ENCODE measurements at regions not wholly inside any gene's neighbourhood (a gene's known extent, or its start where the extent isn't known, plus 50 kb on each side); places are given as distances from the start of the nearest gene placed in this dataset.

GRCh38 chr12:76702946-76703345, 61.0 kb upstream of the ZDHHC17 start:
- Histone ChIP-seq H3K4me3 (no peak overlapping the region), H3K27me3 (no peaks in the 10 kb centered on the region), H3K9me3 (no peaks in the 10 kb centered on the region), H3K4me1 (no peaks in the 10 kb centered on the region), H3K36me3 (replicated peaks in 1 of 2; ENCODE audit: insufficient read depth in 1 of 2, low read depth in 2 of 2) (no peaks in the 10 kb centered on the region), H3K27ac (no peak overlapping the region)
- no peak for ATAC-seq
- intact Hi-C loops (cut with DNase I): no loop called here
- no peak for DNase-seq
- WGBS, 2 donors: 80 to 87% methylated on average over 4 of the region's 4 CpGs
- TF ChIP-seq CTCF (IDR thresholded peaks at IDR 0.05) (no peak), POLR2A (IDR thresholded peaks at IDR 0.05) (no peak)

- Histone ChIP-seq H3K9me3 (no peaks in the 10 kb centered on the region), H3K27ac (no peak overlapping the region), H3K27me3 (no peaks in the 10 kb centered on the region), H3K4me1 (no peaks in the 10 kb centered on the region), H3K36me3 (replicated peaks in 1 of 2; ENCODE audit: insufficient read depth in 1 of 2, low read depth in 2 of 2) (no peaks in the 10 kb centered on the region), H3K4me3 (no peak overlapping the region)
- no peak for ATAC-seq
- no peak for DNase-seq
- TF ChIP-seq CTCF (IDR thresholded peaks at IDR 0.05) (no peak), POLR2A (IDR thresholded peaks at IDR 0.05) (no peak)
- intact Hi-C loops (cut with DNase I): no loop called here
- 46 to 98% methylated on average over 2 of the region's 2 CpGs for WGBS, 2 donors
Observed at GRCh38 chr12:76704693-76705092, 59.2 kb upstream of the ZDHHC17 start.

- ATAC-seq (no peak), DNase-seq (no peak)
- no peak for TF ChIP-seq POLR2A (IDR thresholded peaks at IDR 0.05)
- TF ChIP-seq CTCF (IDR thresholded peaks at IDR 0.05): no peak
- no peaks in the 10 kb centered on the region for H3K36me3 ChIP-seq (replicated peaks in 1 of 2; ENCODE audit: insufficient read depth in 1 of 2, low read depth in 2 of 2)
- no peaks in the 10 kb centered on the region for H3K27me3 ChIP-seq
- no peak overlapping the region for H3K4me3 ChIP-seq
- intact Hi-C loops (cut with DNase I): no loop called here
- no peak overlapping the region for H3K27ac ChIP-seq
- H3K9me3 ChIP-seq: no peaks in the 10 kb centered on the region
- H3K4me1 ChIP-seq: no peaks in the 10 kb centered on the region
Observed at GRCh38 chr12:76706101-76706500, 57.8 kb upstream of the ZDHHC17 start.

- Histone ChIP-seq H3K27me3 (no peaks in the 10 kb centered on the region), H3K9me3 (no peaks in the 10 kb centered on the region), H3K4me1 (no peaks in the 10 kb centered on the region), H3K4me3 (no peak overlapping the region), H3K36me3 (replicated peaks in 1 of 2; ENCODE audit: insufficient read depth in 1 of 2, low read depth in 2 of 2) (no peaks in the 10 kb centered on the region), H3K27ac (no peak overlapping the region)
- no peak for TF ChIP-seq POLR2A (IDR thresholded peaks at IDR 0.05)
- no peak for TF ChIP-seq CTCF (IDR thresholded peaks at IDR 0.05)
- intact Hi-C loops (cut with DNase I): no loop called here
- no peak for DNase-seq
- no peak for ATAC-seq
Observed at GRCh38 chr12:76706761-76707160, 57.2 kb upstream of the ZDHHC17 start.

GRCh38 chr12:76707772-76708171, 56.1 kb upstream of the ZDHHC17 start:
- TF ChIP-seq POLR2A (IDR thresholded peaks at IDR 0.05) (no peak), CTCF (IDR thresholded peaks at IDR 0.05) (no peak)

More at GRCh38 chr12:76707772-76708171, 56.1 kb upstream of the ZDHHC17 start:
- intact Hi-C loops (cut with DNase I): no loop called here
- Histone ChIP-seq H3K27me3 (no peaks in the 10 kb centered on the region), H3K4me3 (no peak overlapping the region), H3K4me1 (no peaks in the 10 kb centered on the region), H3K36me3 (replicated peaks in 1 of 2; ENCODE audit: insufficient read depth in 1 of 2, low read depth in 2 of 2) (no peaks in the 10 kb centered on the region), H3K27ac (no peak overlapping the region), H3K9me3 (no peaks in the 10 kb centered on the region)
- 77 to 78% methylated on average over 4 of the region's 4 CpGs for WGBS, 2 donors
- DNase-seq (no peak), ATAC-seq (no peak)

All from body of pancreas (tissue), 4 donors.